Neural cell (in vitro differentiated cells): ENCODE measurements at regions not wholly inside any gene's neighbourhood (a gene's known extent, or its start where the extent isn't known, plus 50 kb on each side); places are given as distances from the start of the nearest gene placed in this dataset.
A peak's percentile ranks its signal among the peaks of the same experiment; 100 is the strongest.

Experiments
- H2AFZ ChIP-seq: fragments of 200-600, 300-800 bp; sonication (generic), shearing (Covaris generic); 2 replicates; pipeline ENCODE4 v1.6.0; 2014; ENCODE audit warnings: low read depth, mild to moderate bottlenecking, antibody characterized with exemption, low read length, moderate library complexity
- H3F3A ChIP-seq: fragments of 200-600 bp; shearing (Covaris generic); 2 replicates; pipeline ENCODE4 v1.6.1; 2016; ENCODE audit warnings: mild to moderate bottlenecking, moderate library complexity, mixed read lengths, antibody characterized with exemption, low read length; ENCODE audit not compliant: insufficient read depth, poor library complexity, severe bottlenecking
- H3K27ac ChIP-seq: fragments of 200-600, 300-800 bp; sonication (generic), shearing (Covaris generic); 2 replicates; pipeline ENCODE4 v1.5.1; 2014; ENCODE audit warnings: mild to moderate bottlenecking, low read length, moderate library complexity
- H3K27me3 ChIP-seq: fragments of 300-800, 200-600 bp; sonication (generic), shearing (Covaris generic); 2 replicates; pipeline ENCODE4 v1.6.0; 2014; ENCODE audit warnings: mild to moderate bottlenecking, low read depth, low read length, moderate library complexity; ENCODE audit not compliant: insufficient read depth
- H3K36me3 ChIP-seq: fragments of 300-800, 200-600 bp; sonication (generic), shearing (Covaris generic); 2 replicates; pipeline ENCODE4 v1.5.1; 2014; ENCODE audit warnings: mild to moderate bottlenecking, antibody characterized with exemption, low read length, moderate library complexity; ENCODE audit not compliant: insufficient read depth
- H3K4me2 ChIP-seq: fragments of 300-800, 200-600 bp; sonication (generic), shearing (Covaris generic); 2 replicates; pipeline ENCODE4 v1.6.0; 2014; ENCODE audit warnings: mild to moderate bottlenecking, low read length
- H3K4me3 ChIP-seq: fragments of 300-800, 200-600 bp; sonication (generic), shearing (Covaris generic); 2 replicates; pipeline ENCODE4 v1.5.1; 2014; ENCODE audit warnings: mild to moderate bottlenecking, low read length, moderate library complexity
- H3K79me2 ChIP-seq: fragments of 200-600 bp; shearing (Covaris generic); replicated peaks from 2 replicates; pipeline ENCODE4 v1.6.0; 2014; ENCODE audit warnings: mild to moderate bottlenecking, low read length, moderate library complexity; ENCODE audit not compliant: insufficient read depth
- H3K9ac ChIP-seq: fragments of 300-800, 200-600 bp; sonication (generic), shearing (Covaris generic); 2 replicates; pipeline ENCODE4 v1.6.1; 2016; ENCODE audit warnings: mild to moderate bottlenecking, low read length, mixed read lengths
- H3K9me2 ChIP-seq: fragments of 200-600 bp; shearing (Covaris generic); 2 replicates; pipeline ENCODE4 v1.6.1; 2016; ENCODE audit warnings: mild to moderate bottlenecking, low read length, mixed read lengths; ENCODE audit not compliant: insufficient read depth
- H3K9me3 ChIP-seq: fragments of 200-600, 300-800 bp; sonication (generic), shearing (Covaris generic); 2 replicates; pipeline ENCODE4 v1.6.1; 2016; ENCODE audit warnings: mild to moderate bottlenecking, mixed run types, low read length, moderate library complexity, mixed read lengths
- H4K20me1 ChIP-seq: fragments of 200-600 bp; shearing (Covaris generic); 2 replicates; pipeline ENCODE4 v1.6.1; 2016; ENCODE audit warnings: mild to moderate bottlenecking, mixed run types; ENCODE audit not compliant: insufficient read depth
- CTCF ChIP-seq: fragments of 450-650 bp; IDR thresholded peaks from 2 replicates; pipeline ENCODE4 v1.5.1; 2014; ENCODE audit warnings: antibody characterized with exemption, mild to moderate bottlenecking, moderate library complexity; ENCODE audit not compliant: poor library complexity, severe bottlenecking
- EP300 ChIP-seq: fragments of 450-650 bp; conservative IDR thresholded peaks from 2 replicates; pipeline ENCODE4 v1.6.1; 2014; ENCODE audit warnings: antibody characterized with exemption, mild to moderate bottlenecking, moderate library complexity; ENCODE audit not compliant: poor library complexity, severe bottlenecking
- EZH2 ChIP-seq: fragments of 200-600, 300-800 bp; shearing (Covaris generic), sonication (generic); IDR thresholded peaks from 2 replicates; pipeline ENCODE4 v1.6.1; 2014; ENCODE audit warnings: antibody characterized with exemption, low read length, borderline replicate concordance, mild to moderate bottlenecking; ENCODE audit not compliant: insufficient read depth, poor library complexity, severe bottlenecking
- MXI1 ChIP-seq: fragments of 450-650 bp; conservative IDR thresholded peaks from 2 replicates; pipeline ENCODE4 v1.6.1; 2014; ENCODE audit warnings: antibody characterized with exemption, mild to moderate bottlenecking; ENCODE audit not compliant: poor library complexity, severe bottlenecking
- POLR2AphosphoS5 ChIP-seq: IDR thresholded peaks from 2 replicates; pipeline ENCODE4 v1.6.1; 2012
- RAD21 ChIP-seq: fragments of 450-650 bp; conservative IDR thresholded peaks from 2 replicates; pipeline ENCODE4 v1.6.1; 2014; ENCODE audit warnings: antibody characterized with exemption, mild to moderate bottlenecking, moderate library complexity
- TAF1 ChIP-seq: IDR thresholded peaks from 2 replicates; pipeline ENCODE4 v1.6.1; 2012; ENCODE audit warnings: low read depth

- Histone ChIP-seq H3K9ac (no peak overlapping the region), H2AFZ (no peak overlapping the region), H3K9me3 (no peaks in the 10 kb centered on the region), H3K36me3 (no peaks in the 10 kb centered on the region), H3K27ac (no peak overlapping the region), H3K79me2 (no peaks in the 10 kb centered on the region), H3K9me2 (no peaks in the 10 kb centered on the region), H3K27me3 (no peaks in the 10 kb centered on the region), H4K20me1 (no peaks in the 10 kb centered on the region), H3K4me2 (no peak overlapping the region), H3F3A (no peaks in the 10 kb centered on the region), H3K4me3 (no peak overlapping the region)
- no peak for TF ChIP-seq RAD21
- peak; percentile 94 for TF ChIP-seq EP300
- TF ChIP-seq POLR2AphosphoS5: peak; percentile 91
- no peak for TF ChIP-seq EZH2
- TF ChIP-seq MXI1: no peak
These were observed 93.4 kb upstream of the EEF1E1 start for GRCh38 chr6:8195714-8196102.

- Histone ChIP-seq H3K9me3 (no peaks in the 10 kb centered on the region), H3K9me2 (no peaks in the 10 kb centered on the region), H3K27me3 (no peaks in the 10 kb centered on the region), H3K27ac (no peak overlapping the region), H3K79me2 (no peaks in the 10 kb centered on the region), H3K4me2 (no peak overlapping the region), H3K4me3 (no peak overlapping the region), H4K20me1 (no peaks in the 10 kb centered on the region), H3K9ac (no peak overlapping the region), H3F3A (no peaks in the 10 kb centered on the region), H3K36me3 (no peaks in the 10 kb centered on the region), H2AFZ (no peak overlapping the region)
- TF ChIP-seq POLR2AphosphoS5: no peak
- TF ChIP-seq CTCF: peak; percentile 39
These were observed 92.8 kb upstream of the EEF1E1 start for GRCh38 chr6:8195040-8195713.

GRCh38 chr6:8194490-8194889, 92.1 kb upstream of the EEF1E1 start:
- Histone ChIP-seq H3K4me3 (no peak overlapping the region), H3K9me2 (no peaks in the 10 kb centered on the region), H3K36me3 (no peaks in the 10 kb centered on the region), H3K27me3 (no peaks in the 10 kb centered on the region), H3K27ac (no peak overlapping the region), H2AFZ (no peak overlapping the region), H3K79me2 (no peaks in the 10 kb centered on the region), H4K20me1 (no peaks in the 10 kb centered on the region), H3K9ac (no peak overlapping the region), H3K9me3 (no peaks in the 10 kb centered on the region), H3F3A (no peaks in the 10 kb centered on the region), H3K4me2 (no peak overlapping the region)
- TF ChIP-seq TAF1: no peak
- TF ChIP-seq CTCF: no peak
